H9 (cell line): ENCODE measurements at regions not wholly inside any gene's neighbourhood (a gene's known extent, or its start where the extent isn't known, plus 50 kb on each side); places are given as distances from the start of the nearest gene placed in this dataset.

Experiments used
- DNase-seq: peaks from one replicate; pipeline ENCODE4 v3.0.0-alpha.2; 2017
- H2AFZ ChIP-seq: one replicate; pipeline ENCODE4 v1.6.1; 2013; ENCODE audit warnings: mild to moderate bottlenecking, low read length, control low read depth, moderate library complexity
- H2AK5ac ChIP-seq: 2 replicates; pipeline ENCODE4 v1.6.1; 2013; ENCODE audit warnings: low read length, control low read depth, mixed read lengths; ENCODE audit not compliant: insufficient read length
- H2BK120ac ChIP-seq: one replicate; pipeline ENCODE4 v1.6.1; 2013; ENCODE audit warnings: low read depth, mild to moderate bottlenecking, low read length, control low read depth, inconsistent platforms; ENCODE audit not compliant: poor library complexity, severe bottlenecking
- H2BK12ac ChIP-seq: 2 replicates; pipeline ENCODE4 v1.6.1; 2013; ENCODE audit warnings: low read length, control low read depth, mixed read lengths, low read depth; ENCODE audit not compliant: insufficient read length
- H2BK15ac ChIP-seq: 2 replicates; pipeline ENCODE4 v1.6.1; 2013; ENCODE audit warnings: low read depth, low read length, control low read depth
- H2BK20ac ChIP-seq: one replicate; pipeline ENCODE4 v1.6.1; 2013; ENCODE audit warnings: low read depth, mild to moderate bottlenecking, low read length, control low read depth, inconsistent platforms; ENCODE audit not compliant: poor library complexity, severe bottlenecking
- H2BK5ac ChIP-seq: 2 replicates; pipeline ENCODE4 v1.6.1; 2013; ENCODE audit warnings: low read length, control low read depth, mixed read lengths; ENCODE audit not compliant: insufficient read length
- H3K14ac ChIP-seq: 2 replicates; pipeline ENCODE4 v1.6.1; 2013; ENCODE audit warnings: low read length, control low read depth; ENCODE audit not compliant: insufficient read depth
- H3K18ac ChIP-seq: 2 replicates; pipeline ENCODE4 v1.6.1; 2013; ENCODE audit warnings: low read depth, mild to moderate bottlenecking, mixed read lengths, low read length, control low read depth; ENCODE audit not compliant: insufficient read length
- H3K23ac ChIP-seq: 2 replicates; pipeline ENCODE4 v1.6.1; 2013; ENCODE audit warnings: low read length, control low read depth, mixed read lengths, low read depth; ENCODE audit not compliant: insufficient read length
- H3K23me2 ChIP-seq: 2 replicates; pipeline ENCODE4 v1.6.1; 2013; ENCODE audit warnings: low read depth, mild to moderate bottlenecking, mixed read lengths, low read length, control low read depth; ENCODE audit not compliant: insufficient read length, poor library complexity, severe bottlenecking
- H3K27ac ChIP-seq: 2 replicates; pipeline ENCODE4 v1.5.1; 2013; ENCODE audit warnings: low read length, control low read depth, mixed read lengths, low read depth; ENCODE audit not compliant: insufficient read length
- H3K27me3 ChIP-seq: 2 replicates; pipeline ENCODE4 v1.6.1; 2013; ENCODE audit warnings: low read length, control low read depth, inconsistent platforms; ENCODE audit not compliant: insufficient read depth
- H3K4ac ChIP-seq: 2 replicates; pipeline ENCODE4 v1.6.1; 2013; ENCODE audit warnings: low read depth, mild to moderate bottlenecking, control low read depth, inconsistent platforms, low read length, moderate library complexity
- H3K4me1 ChIP-seq: 2 replicates; pipeline ENCODE4 v1.6.1; 2013; ENCODE audit warnings: low read length, control low read depth, inconsistent platforms; ENCODE audit not compliant: insufficient read depth
- H3K4me2 ChIP-seq: 2 replicates; pipeline ENCODE4 v1.6.1; 2013; ENCODE audit warnings: low read length, control low read depth, mixed read lengths; ENCODE audit not compliant: insufficient read length, insufficient read depth
- H3K56ac ChIP-seq: 2 replicates; pipeline ENCODE4 v1.6.1; 2013; ENCODE audit warnings: low read depth, mild to moderate bottlenecking, mixed read lengths, low read length, control low read depth; ENCODE audit not compliant: insufficient read length
- H3K79me1 ChIP-seq: 2 replicates; pipeline ENCODE4 v1.6.1; 2013; ENCODE audit warnings: low read depth, mild to moderate bottlenecking, moderate library complexity, low read length, control low read depth, inconsistent platforms; ENCODE audit not compliant: insufficient read depth, poor library complexity, severe bottlenecking
- H3K79me2 ChIP-seq: 2 replicates; pipeline ENCODE4 v1.6.1; 2013; ENCODE audit warnings: low read length, control low read depth, inconsistent platforms; ENCODE audit not compliant: insufficient read depth
- H3K9ac ChIP-seq: 2 replicates; pipeline ENCODE4 v1.6.1; 2013; ENCODE audit warnings: low read length, control low read depth, mixed read lengths; ENCODE audit not compliant: insufficient read length; ENCODE audit errors: extremely low read depth
- H3K9me3 ChIP-seq: one replicate; pipeline ENCODE4 v1.6.1; 2013; ENCODE audit warnings: low read depth, low read length, inconsistent platforms; ENCODE audit not compliant: control insufficient read depth
- H3T11ph ChIP-seq: one replicate; pipeline ENCODE4 v1.6.1; 2013; ENCODE audit warnings: mild to moderate bottlenecking, low read length, control low read depth, inconsistent platforms
- H4K20me1 ChIP-seq: one replicate; pipeline ENCODE4 v1.6.1; 2013; ENCODE audit not compliant: control insufficient read depth, insufficient read length, insufficient read depth
- H4K5ac ChIP-seq: 2 replicates; pipeline ENCODE4 v1.6.1; 2013; ENCODE audit warnings: low read depth, mild to moderate bottlenecking, mixed read lengths, low read length, control low read depth; ENCODE audit not compliant: insufficient read length
- H4K8ac ChIP-seq: replicated peaks from 2 replicates; pipeline ENCODE4 v1.6.1; 2013; ENCODE audit warnings: low read length, control low read depth, mixed read lengths, low read depth; ENCODE audit not compliant: insufficient read length
- H4K91ac ChIP-seq: 2 replicates; pipeline ENCODE4 v1.6.1; 2013; ENCODE audit warnings: low read depth, mild to moderate bottlenecking, moderate library complexity, mixed read lengths, low read length, control low read depth; ENCODE audit not compliant: insufficient read length
- H3K27ac Mint-ChIP-seq, 3 experiments: 2 replicates in 2 of 3; 3 replicates in 1 of 3; pipeline ENCODE4 v1.8.0; 2020 to 2021; ENCODE audit warnings: mixed read lengths in 3 of 3, mild to moderate bottlenecking in 1 of 3, moderate library complexity in 1 of 3
- H3K27me3 Mint-ChIP-seq: 2 replicates; pipeline ENCODE4 v1.8.0; 2021; ENCODE audit warnings: low read depth, mild to moderate bottlenecking, moderate library complexity, mixed read lengths
- H3K36me3 Mint-ChIP-seq, 3 experiments: 2 replicates in 2 of 3; 3 replicates in 1 of 3; pipeline ENCODE4 v1.8.0; 2020 to 2021; ENCODE audit warnings: low read depth in 3 of 3, mixed read lengths in 3 of 3; ENCODE audit not compliant: insufficient read depth in 1 of 3
- H3K4me1 Mint-ChIP-seq, 2 experiments: 2 replicates each; pipeline ENCODE4 v1.8.0; 2020; ENCODE audit warnings: mixed read lengths in 2 of 2
- H3K4me3 Mint-ChIP-seq, 2 experiments: 2 replicates in 1 of 2; 3 replicates in 1 of 2; pipeline ENCODE4 v1.8.0; 2020 to 2021; ENCODE audit warnings: mild to moderate bottlenecking in 2 of 2, mixed read lengths in 2 of 2, moderate library complexity in 1 of 2
- H3K9me3 Mint-ChIP-seq, 2 experiments: 2 replicates in 1 of 2; 3 replicates in 1 of 2; pipeline ENCODE4 v1.8.0; 2020; ENCODE audit warnings: mild to moderate bottlenecking in 2 of 2, mixed read lengths in 2 of 2, moderate library complexity in 1 of 2
- CTCF ChIP-seq: fragments of 200-600 bp; sonication (generic); conservative IDR thresholded peaks from 3 replicates; pipeline ENCODE4 v1.8.0; 2021; ENCODE audit warnings: antibody characterized with exemption, mild to moderate bottlenecking
- WGBS: extraction: QIAGEN DNeasy Blood & Tissue Kit; methylation state at CpG from one replicate; pipeline ENCODE4 v1.1.7; 2013; ENCODE audit warnings: missing lambda C conversion rate, low lambda C conversion rate, mixed read lengths; ENCODE audit not compliant: insufficient read length; ENCODE audit errors: extremely low coverage; 5-methylcytosine and 5-hydroxymethylcytosine counted together

- no peak overlapping the region for H4K5ac ChIP-seq
- no peaks in the 10 kb centered on the region for H3K9me3 ChIP-seq
- H2AK5ac ChIP-seq, result no peak overlapping the region
- no peak for TF ChIP-seq CTCF
- no peak overlapping the region for H3K23ac ChIP-seq
- Mint-ChIP-seq H3K36me3 (no peaks in the 10 kb centered on the region), H3K4me1 (peaks cover 1 to 4% of the 10 kb centered on the region in 2 experiments), H3K4me3 (no peak overlapping the region), H3K9me3 (no peaks in the 10 kb centered on the region), H3K27ac (no peak overlapping the region), H3K27me3 (no peaks in the 10 kb centered on the region)
- no peaks in the 10 kb centered on the region for H3K79me1 ChIP-seq
- H4K8ac ChIP-seq, result no peak overlapping the region
- H3K4me1 ChIP-seq, result peaks cover under 1% of the 10 kb centered on the region; the same call in 1 of the 2 replicates
- no peak overlapping the region for H3T11ph ChIP-seq
- no peak overlapping the region for H3K4me2 ChIP-seq
- H3K9ac ChIP-seq, result no peak overlapping the region
- no peak for DNase-seq
- no peaks in the 10 kb centered on the region for H3K27me3 ChIP-seq
- H2BK5ac ChIP-seq, result no peak overlapping the region
- H4K91ac ChIP-seq, result no peak overlapping the region
- H2BK15ac ChIP-seq, result no peak overlapping the region
- no peak overlapping the region for H3K4ac ChIP-seq
- no peaks in the 10 kb centered on the region for H3K79me2 ChIP-seq
- no peak overlapping the region for H2BK12ac ChIP-seq
- no peak overlapping the region for H3K18ac ChIP-seq
- H4K20me1 ChIP-seq, result no peaks in the 10 kb centered on the region
- no CpG with 5 or more reads among the region's 2 CpGs for WGBS
- no peaks in the 10 kb centered on the region for H3K23me2 ChIP-seq
- no peak overlapping the region for H3K27ac ChIP-seq
- H2BK20ac ChIP-seq, result no peak overlapping the region
- no peak overlapping the region for H3K14ac ChIP-seq
- no peak overlapping the region for H2AFZ ChIP-seq
- no peak overlapping the region for H3K56ac ChIP-seq
- no peak overlapping the region for H2BK120ac ChIP-seq
Observed at GRCh38 chr11:103619938-103620337, 416.5 kb upstream of the DDI1 start.
